DOHH2 (cell line): ENCODE measurements at regions not wholly inside any gene's neighbourhood (a gene's known extent, or its start where the extent isn't known, plus 50 kb on each side); places are given as distances from the start of the nearest gene placed in this dataset.

Source experiments
- EZH2phosphoT487 ChIP-seq: fragments of 200-600 bp; sonication (generic); IDR thresholded peaks from 2 replicates; pipeline ENCODE4 v1.6.1; 2017; ENCODE audit warnings: borderline replicate concordance, mild to moderate bottlenecking, antibody characterized with exemption, low read length, moderate library complexity, mixed read lengths
- TF ChIP-seq, protein P1 (sequence below): fragments of 200-600 bp; sonication (generic); IDR thresholded peaks from one replicate; pipeline ENCODE4 v1.5.1; 2014; ENCODE audit warnings: antibody characterized with exemption, mild to moderate bottlenecking, low read depth, low read length; ENCODE audit not compliant: poor library complexity, severe bottlenecking

DNA sequence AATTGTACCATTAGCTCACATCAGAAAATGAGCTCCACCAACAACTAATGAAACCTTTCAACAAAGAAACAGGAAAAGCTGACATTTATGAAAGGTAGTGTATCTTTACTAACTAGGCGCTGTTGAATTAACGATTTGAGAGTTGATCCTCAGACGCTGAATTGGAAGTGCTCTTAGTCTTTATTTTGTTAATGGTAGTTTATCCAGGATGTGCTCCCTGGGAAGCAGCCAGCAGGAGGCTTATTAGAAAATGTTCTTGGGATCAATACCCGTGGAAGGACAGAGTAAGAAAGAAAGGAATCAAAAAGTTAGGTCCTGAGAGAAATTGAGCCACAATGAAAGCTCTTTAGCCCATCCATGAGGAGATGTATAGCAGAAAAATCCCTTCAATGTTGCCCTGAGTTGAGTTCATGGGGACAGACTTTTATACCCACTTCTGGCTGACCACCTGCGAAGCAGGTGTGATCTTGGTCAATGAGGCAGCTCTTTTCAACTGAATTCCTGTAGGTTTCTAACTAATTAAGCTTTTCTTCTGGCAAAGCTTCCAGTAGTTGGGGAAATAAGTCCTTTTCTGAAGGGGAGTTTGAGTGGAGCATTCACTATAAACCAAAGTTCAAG lies 492.6 kb upstream of the REG3G start:
- TF ChIP-seq, protein P1, sequence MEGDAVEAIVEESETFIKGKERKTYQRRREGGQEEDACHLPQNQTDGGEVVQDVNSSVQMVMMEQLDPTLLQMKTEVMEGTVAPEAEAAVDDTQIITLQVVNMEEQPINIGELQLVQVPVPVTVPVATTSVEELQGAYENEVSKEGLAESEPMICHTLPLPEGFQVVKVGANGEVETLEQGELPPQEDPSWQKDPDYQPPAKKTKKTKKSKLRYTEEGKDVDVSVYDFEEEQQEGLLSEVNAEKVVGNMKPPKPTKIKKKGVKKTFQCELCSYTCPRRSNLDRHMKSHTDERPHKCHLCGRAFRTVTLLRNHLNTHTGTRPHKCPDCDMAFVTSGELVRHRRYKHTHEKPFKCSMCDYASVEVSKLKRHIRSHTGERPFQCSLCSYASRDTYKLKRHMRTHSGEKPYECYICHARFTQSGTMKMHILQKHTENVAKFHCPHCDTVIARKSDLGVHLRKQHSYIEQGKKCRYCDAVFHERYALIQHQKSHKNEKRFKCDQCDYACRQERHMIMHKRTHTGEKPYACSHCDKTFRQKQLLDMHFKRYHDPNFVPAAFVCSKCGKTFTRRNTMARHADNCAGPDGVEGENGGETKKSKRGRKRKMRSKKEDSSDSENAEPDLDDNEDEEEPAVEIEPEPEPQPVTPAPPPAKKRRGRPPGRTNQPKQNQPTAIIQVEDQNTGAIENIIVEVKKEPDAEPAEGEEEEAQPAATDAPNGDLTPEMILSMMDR = no peak
- no peak for TF ChIP-seq EZH2phosphoT487
